Activated naive CD8-positive, alpha-beta T cell treated with anti-CD3 and anti-CD28 coated beads, Interleukin-2, amount 50 U/mL, for 24 hours (primary cell): ENCODE measurements at regions not wholly inside any gene's neighbourhood (a gene's known extent, or its start where the extent isn't known, plus 50 kb on each side); places are given as distances from the start of the nearest gene placed in this dataset.
A peak's percentile ranks its signal among the peaks of the same experiment; 100 is the strongest.
"Not testable (repeated sequence)": the region's sequence is repeated elsewhere in the genome, so short reads cannot be mapped to it uniquely, and the experiment has no call there.

Source experiments
- ATAC-seq: fragments of 150-1000 bp; cut with Tn5 transposase; one replicate; pipeline ENCODE4 v1.10.0; 2021
- DNase-seq: peaks from one replicate; pipeline ENCODE4 v3.0.0; 2021
- H3K27ac Mint-ChIP-seq: one replicate; pipeline ENCODE4 v1.8.0; 2021; ENCODE audit warnings: mild to moderate bottlenecking, mixed read lengths
- H3K27me3 Mint-ChIP-seq: one replicate; pipeline ENCODE4 v1.8.0; 2021; ENCODE audit warnings: mixed read lengths
- H3K36me3 Mint-ChIP-seq: one replicate; pipeline ENCODE4 v1.8.0; 2021; ENCODE audit warnings: low read depth, mixed read lengths
- H3K4me1 Mint-ChIP-seq: one replicate; pipeline ENCODE4 v1.8.0; 2021; ENCODE audit warnings: mixed read lengths
- H3K4me3 Mint-ChIP-seq: one replicate; pipeline ENCODE4 v1.8.0; 2021; ENCODE audit warnings: mild to moderate bottlenecking, moderate library complexity, mixed read lengths
- H3K9me3 Mint-ChIP-seq: one replicate; pipeline ENCODE4 v1.8.0; 2021; ENCODE audit warnings: mixed read lengths

DNA sequence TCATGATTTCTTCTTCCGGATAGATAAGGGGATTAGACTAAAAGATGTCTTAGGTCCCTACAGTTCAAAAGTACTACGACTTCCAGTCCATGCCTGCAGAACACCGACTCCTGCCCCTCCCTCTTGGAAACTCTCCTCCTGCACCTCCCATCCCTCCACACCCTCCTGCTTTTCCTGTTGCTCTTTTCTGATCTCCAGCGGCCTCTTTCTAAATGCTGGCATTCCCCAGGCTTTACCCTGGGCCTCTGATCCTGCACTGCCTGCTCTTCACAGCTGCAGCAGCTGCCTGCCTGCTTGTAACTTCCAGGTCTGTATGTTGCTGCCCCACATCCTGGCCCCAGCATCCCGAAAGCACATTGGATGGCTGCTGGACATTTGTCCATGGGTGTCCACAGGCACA is 154.2 kb downstream of the KCNJ12 start:
- ATAC-seq (no peak), DNase-seq (no peak)
- Mint-ChIP-seq H3K27me3 (no peaks in the 10 kb centered on the region), H3K9me3 (no peaks in the 10 kb centered on the region), H3K27ac (no peak overlapping the region), H3K4me3 (no peak overlapping the region), H3K36me3 (peaks cover 18% of the 10 kb centered on the region), H3K4me1 (peaks cover 17% of the 10 kb centered on the region)

DNA sequence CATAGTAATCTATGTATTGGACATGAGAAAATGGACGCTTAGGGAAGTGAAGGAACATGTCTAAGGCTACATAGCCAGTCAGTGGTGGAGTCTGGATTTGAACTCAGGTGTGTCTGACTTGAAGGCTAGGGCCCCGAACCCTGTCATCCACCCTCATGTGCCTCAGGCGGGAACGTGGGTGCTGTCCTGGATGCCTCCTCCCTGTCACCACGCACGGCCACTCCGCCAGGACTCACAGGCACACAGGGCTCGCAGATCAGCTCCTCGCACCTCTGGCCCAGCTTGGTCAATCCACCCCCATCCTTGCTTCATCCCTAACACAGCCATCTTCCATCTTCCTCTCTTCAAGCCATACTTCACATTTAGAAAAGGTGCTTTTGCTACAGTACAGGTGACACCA is 154.7 kb downstream of the KCNJ12 start:
- H3K36me3 Mint-ChIP-seq = peaks cover 22% of the 10 kb centered on the region
- H3K4me3 Mint-ChIP-seq = no peak overlapping the region
- no peak for ATAC-seq
- H3K27me3 Mint-ChIP-seq = no peaks in the 10 kb centered on the region
- no peak for DNase-seq
- no peak overlapping the region for H3K27ac Mint-ChIP-seq
- peaks cover 17% of the 10 kb centered on the region for H3K4me1 Mint-ChIP-seq
- no peaks in the 10 kb centered on the region for H3K9me3 Mint-ChIP-seq

DNA sequence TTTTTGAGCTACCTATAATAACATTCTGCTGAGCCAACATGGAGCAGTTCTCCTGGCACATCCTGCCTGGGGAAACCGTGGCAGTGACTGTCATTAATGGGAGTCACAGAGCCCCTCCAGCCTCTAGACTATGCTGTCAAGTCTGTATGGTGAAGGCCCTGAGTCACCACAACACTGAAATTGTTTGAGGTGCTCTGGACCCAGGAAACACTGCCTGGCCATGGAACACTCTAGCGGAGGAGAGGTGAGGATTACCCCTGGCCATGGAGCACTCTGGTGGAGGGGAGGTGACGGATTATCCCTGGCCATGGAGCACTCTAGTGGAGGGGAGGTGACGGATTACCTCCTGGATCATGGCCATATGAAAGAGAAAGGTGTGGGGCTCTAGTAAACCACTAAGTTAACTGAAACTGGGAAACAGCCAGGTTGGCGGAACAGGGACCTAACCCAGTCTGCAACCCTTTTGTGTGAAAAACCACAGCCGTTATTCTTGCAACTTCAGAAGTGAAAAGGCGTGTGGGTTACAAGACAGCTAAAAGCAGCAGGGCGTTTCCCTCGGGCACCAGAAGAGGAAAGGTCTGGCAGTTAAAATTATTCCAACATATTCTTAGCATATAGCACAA is 156.7 kb downstream of the KCNJ12 start:
- H3K4me1 Mint-ChIP-seq = peaks cover 17% of the 10 kb centered on the region
- no peaks in the 10 kb centered on the region for H3K27me3 Mint-ChIP-seq
- ATAC-seq (peak; percentile 43), DNase-seq (no peak)
- peaks cover 40% of the 10 kb centered on the region for H3K36me3 Mint-ChIP-seq
- no peak overlapping the region for H3K4me3 Mint-ChIP-seq
- peaks cover 11% of the 10 kb centered on the region for H3K9me3 Mint-ChIP-seq
- no peak overlapping the region for H3K27ac Mint-ChIP-seq

DNA sequence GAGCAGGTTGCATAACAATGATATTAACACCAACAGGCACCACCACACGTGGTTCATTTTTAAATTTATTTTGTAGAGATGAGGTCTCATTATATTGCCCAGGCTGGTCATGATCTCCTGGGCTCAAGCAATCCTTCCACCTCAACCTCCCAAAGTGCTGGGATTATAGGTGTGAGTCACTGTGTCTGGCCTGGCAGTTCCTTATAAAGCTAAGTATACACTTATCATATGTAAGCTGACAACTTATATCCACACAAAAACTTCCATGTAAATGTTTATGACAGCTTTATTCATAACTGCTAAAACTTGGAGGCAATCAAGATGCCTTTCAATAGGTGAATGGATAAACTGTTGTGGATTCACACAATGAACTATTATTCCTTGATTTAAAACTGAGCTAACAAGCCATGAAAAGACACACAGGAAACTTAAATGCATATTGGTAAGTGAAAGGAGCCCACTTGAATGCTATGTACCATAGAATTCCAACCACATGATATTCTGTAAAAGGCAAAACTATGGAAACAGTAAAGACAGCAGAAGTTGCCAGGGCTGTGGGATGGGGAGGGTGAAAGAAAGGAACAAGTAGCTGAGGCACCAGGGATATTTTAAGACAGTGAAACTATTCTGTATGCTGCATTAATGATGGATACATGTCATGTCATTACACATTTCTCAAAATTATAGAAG is 156.5 kb upstream of the KCNJ18 start:
- DNase-seq (no peak), ATAC-seq (no peak)
- H3K36me3 Mint-ChIP-seq = peaks cover 63% of the 10 kb centered on the region
- no peak overlapping the region for H3K27ac Mint-ChIP-seq
- peaks cover 39% of the 10 kb centered on the region for H3K4me1 Mint-ChIP-seq
- peaks cover 11% of the 10 kb centered on the region for H3K9me3 Mint-ChIP-seq
- H3K4me3 Mint-ChIP-seq = no peak overlapping the region
- no peaks in the 10 kb centered on the region for H3K27me3 Mint-ChIP-seq

DNA sequence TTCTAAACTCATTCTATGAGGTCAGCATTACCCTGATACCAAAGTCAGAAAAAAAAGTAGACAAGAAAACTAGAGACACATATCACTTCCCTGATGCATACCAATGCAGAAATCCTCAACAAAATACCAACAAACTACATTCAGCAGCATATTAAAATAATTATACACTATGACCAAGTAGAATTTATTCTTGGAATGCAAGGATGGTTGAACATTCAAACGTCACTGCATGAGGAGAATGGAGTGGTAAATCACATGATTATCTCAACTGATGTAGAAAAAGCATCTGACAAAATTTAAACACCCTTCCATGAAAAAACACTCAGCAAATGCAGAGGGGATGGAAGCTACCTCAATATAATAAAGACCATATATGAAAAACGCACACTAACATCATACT is 155.0 kb upstream of the KCNJ18 start:
- Mint-ChIP-seq H3K36me3 (peaks cover 69% of the 10 kb centered on the region), H3K9me3 (peaks cover 11% of the 10 kb centered on the region), H3K4me1 (peaks cover 39% of the 10 kb centered on the region), H3K27ac (no peak overlapping the region), H3K4me3 (no peak overlapping the region), H3K27me3 (no peaks in the 10 kb centered on the region)
- no peak for ATAC-seq
- DNase-seq = no peak

DNA sequence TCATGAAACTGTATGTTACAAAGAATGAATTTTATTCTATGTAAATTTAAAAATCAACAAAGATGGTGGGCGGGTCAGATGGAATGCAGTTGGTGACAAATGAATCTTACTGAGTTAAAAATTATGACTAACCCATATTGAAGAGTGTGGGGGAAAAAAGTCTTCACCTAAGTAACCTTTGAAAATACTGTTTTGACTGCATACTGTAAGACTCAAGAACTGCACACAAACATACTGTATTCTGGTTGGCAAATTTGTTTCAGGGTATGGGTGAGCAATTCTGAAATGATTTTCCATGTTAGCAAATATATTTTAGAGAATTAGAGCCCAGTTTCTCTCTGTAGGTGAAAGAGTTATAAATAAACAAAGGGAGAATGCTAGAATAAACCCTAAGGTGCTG is 153.7 kb upstream of the KCNJ18 start:
- H3K27ac Mint-ChIP-seq = peak overlapping the region; percentile 44
- no peaks in the 10 kb centered on the region for H3K27me3 Mint-ChIP-seq
- H3K4me1 Mint-ChIP-seq = peaks cover 27% of the 10 kb centered on the region
- ATAC-seq (peak; percentile 89), DNase-seq (no peak)
- peaks cover 11% of the 10 kb centered on the region for H3K9me3 Mint-ChIP-seq
- H3K4me3 Mint-ChIP-seq = no peak overlapping the region
- peaks cover 70% of the 10 kb centered on the region for H3K36me3 Mint-ChIP-seq

DNA sequence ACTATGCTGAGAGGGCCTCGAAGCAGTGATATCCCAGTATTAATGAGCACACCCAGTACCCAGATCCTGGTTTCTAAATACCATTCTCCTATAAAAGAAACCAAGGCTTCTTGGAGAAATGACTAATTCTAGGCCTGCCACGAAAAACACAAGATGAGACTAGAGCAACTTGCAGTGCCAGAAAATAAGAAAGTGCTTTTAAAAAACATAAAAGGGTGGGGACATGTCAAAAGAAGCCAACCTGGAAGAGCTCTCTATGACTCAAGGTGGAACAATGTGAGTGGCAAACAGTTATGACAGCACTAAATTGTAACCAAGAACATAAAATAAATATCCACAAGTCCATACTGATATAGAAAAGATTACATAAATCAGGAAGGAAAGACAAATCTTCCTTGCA is 153.2 kb upstream of the KCNJ18 start:
- DNase-seq = no peak
- peak; percentile 38 for ATAC-seq
- peaks cover 22% of the 10 kb centered on the region for H3K4me1 Mint-ChIP-seq
- peaks cover 67% of the 10 kb centered on the region for H3K36me3 Mint-ChIP-seq
- H3K4me3 Mint-ChIP-seq = no peak overlapping the region
- peaks cover 11% of the 10 kb centered on the region for H3K9me3 Mint-ChIP-seq
- H3K27me3 Mint-ChIP-seq = no peaks in the 10 kb centered on the region
- H3K27ac Mint-ChIP-seq = peak overlapping the region; percentile 44

DNA sequence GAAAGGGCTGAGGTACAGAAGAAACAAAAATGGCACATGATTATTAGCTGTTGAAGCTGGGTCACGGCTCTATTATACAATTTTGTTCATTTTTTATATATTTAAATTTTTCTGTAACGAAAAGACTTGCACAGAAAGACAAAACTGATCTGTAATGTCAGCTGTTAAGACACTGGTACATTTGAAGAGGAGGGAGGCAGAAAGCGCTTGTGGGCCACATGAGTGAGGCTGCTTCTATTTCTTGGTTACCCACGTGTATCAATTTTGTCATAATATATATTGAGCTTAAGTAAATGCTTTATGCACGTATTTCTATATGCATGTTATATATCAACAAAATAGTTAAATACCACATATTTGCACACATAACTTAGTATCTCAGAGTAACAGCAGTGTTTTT is 151.8 kb upstream of the KCNJ18 start:
- H3K4me3 Mint-ChIP-seq = no peak overlapping the region
- peaks cover 65% of the 10 kb centered on the region for H3K36me3 Mint-ChIP-seq

DNA sequence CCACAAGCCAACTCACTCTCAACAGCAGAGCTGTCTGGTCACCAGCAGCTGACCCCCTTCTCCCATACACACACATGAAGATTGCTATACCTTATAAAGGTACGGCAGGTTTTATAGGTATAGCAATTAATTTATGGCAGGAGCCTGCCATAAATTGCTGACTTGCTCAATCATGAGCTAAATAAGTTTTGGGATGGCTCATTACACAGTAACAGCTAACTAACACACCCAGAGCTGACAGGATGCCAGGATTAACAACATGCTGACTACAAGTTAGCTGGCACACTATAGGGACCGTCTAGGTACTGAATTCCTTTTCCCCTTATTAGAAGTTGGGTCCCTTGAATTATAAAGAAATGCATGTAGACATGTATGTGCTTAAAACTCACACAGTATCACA is 150.3 kb upstream of the KCNJ18 start:
- DNase-seq (no peak), ATAC-seq (no peak)
- Mint-ChIP-seq H3K27ac (no peak overlapping the region), H3K4me3 (no peak overlapping the region), H3K9me3 (peaks cover 6% of the 10 kb centered on the region), H3K36me3 (peaks cover 57% of the 10 kb centered on the region), H3K27me3 (no peaks in the 10 kb centered on the region), H3K4me1 (peaks cover 25% of the 10 kb centered on the region)

More for the DNA sequence above, 151.8 kb upstream of the KCNJ18 start:
- Mint-ChIP-seq H3K27me3 (no peaks in the 10 kb centered on the region), H3K27ac (no peak overlapping the region), H3K9me3 (peaks cover 11% of the 10 kb centered on the region), H3K4me1 (peaks cover 22% of the 10 kb centered on the region)
- DNase-seq (no peak), ATAC-seq (no peak)

DNA sequence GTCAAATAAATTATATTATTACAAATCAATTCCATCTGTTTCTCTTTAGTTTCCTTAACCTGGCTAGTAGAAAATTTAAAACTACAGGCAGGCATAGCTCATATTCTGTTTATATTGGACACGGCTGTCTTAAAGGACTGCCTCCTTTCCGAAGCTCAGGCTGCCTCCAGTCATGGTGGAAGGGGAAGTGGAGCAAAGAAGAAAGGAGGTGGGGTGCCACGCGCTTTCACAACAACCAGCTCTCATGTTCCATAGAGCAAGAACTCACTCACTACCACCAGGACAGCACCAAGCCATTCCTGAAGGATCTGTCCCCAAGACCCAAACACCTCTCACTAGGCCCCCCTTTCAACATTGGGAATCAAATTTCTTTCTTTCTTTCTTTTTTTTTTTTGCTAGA is 149.3 kb upstream of the KCNJ18 start:
- peaks cover 30% of the 10 kb centered on the region for H3K4me1 Mint-ChIP-seq
- no peaks in the 10 kb centered on the region for H3K27me3 Mint-ChIP-seq
- no peak overlapping the region for H3K27ac Mint-ChIP-seq
- ATAC-seq (no peak), DNase-seq (no peak)
- no peak overlapping the region for H3K4me3 Mint-ChIP-seq
- H3K36me3 Mint-ChIP-seq = peaks cover 50% of the 10 kb centered on the region
- H3K9me3 Mint-ChIP-seq = no peaks in the 10 kb centered on the region

DNA sequence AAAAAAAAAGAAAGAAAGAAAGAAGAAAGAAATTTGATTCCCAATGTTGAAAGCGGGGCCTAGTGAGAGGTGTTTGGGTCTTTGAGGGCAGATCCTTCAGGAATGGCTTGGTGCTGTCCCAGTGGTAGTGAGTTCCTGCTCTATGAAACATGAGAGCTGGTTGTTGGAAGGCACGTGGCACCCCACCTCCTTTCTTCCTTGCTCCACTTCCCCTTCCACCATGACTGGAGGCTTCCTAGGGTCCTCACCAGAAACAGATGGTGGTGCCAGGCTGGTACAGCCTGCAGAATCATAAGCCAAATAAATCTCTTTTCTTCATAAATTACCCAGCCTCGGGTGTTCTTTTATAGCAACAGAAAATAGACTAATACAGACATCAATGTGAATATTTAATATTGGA is 147.3 kb upstream of the KCNJ18 start:
- H3K4me1 Mint-ChIP-seq = peaks cover 31% of the 10 kb centered on the region
- peaks cover 52% of the 10 kb centered on the region for H3K36me3 Mint-ChIP-seq
- H3K27me3 Mint-ChIP-seq = no peaks in the 10 kb centered on the region
- no peak overlapping the region for H3K27ac Mint-ChIP-seq
- no peak for ATAC-seq
- no peaks in the 10 kb centered on the region for H3K9me3 Mint-ChIP-seq
- no peak for DNase-seq
- no peak overlapping the region for H3K4me3 Mint-ChIP-seq

DNA sequence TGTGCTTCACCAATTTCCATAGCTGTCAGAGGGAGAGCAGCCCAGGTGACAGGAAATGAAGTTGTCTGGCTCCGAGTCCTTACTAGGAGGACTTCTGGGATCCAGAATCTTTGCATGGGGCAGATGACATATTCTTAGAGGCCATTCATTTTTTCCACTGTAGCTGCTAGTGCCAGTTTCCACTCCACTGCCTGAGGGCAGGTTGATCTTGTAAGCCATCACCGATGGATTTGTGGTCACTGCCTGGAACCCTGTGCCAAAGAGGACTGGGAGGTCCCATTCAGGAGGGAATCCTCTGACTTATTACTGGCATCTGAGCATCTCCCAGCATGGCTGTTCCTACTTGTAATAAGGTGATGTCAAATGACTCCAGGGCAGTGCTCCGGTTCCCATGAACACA is 144.1 kb upstream of the KCNJ18 start:
- Mint-ChIP-seq H3K4me3 (peak overlapping the region; percentile 77), H3K36me3 (peaks cover 41% of the 10 kb centered on the region), H3K4me1 (peaks cover 37% of the 10 kb centered on the region), H3K27ac (peak overlapping the region; percentile 35), H3K27me3 (peaks cover 6% of the 10 kb centered on the region), H3K9me3 (no peaks in the 10 kb centered on the region)
- ATAC-seq = no peak
- DNase-seq = no peak

DNA sequence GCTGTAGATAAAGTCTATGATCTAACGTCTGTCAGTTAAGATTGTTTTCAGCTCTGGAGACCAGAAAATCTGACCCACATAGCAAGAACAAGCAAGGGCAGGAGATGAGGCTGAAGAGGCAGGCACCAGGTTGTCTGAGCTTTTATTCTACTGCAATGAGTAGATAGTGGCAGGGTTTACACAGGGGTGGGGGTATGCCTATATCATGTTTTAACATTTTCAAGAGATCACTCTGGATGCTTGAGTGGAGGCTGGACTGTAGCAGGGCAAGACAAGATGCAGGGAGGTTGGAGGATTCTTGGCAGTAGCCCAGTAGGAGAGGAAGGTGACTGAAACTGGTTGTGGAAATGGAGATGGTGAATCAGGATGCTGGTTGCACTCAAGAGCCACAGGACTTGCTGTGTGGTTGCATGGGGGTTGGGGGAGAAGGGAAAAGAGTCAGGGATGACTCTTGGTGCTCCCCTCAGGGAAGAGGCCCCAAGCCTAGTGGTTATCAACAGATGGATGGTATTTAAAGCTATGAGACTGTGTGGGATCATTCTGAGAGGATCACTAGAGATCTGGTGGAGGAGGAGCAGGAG is 143.1 kb upstream of the KCNJ18 start:
- ATAC-seq = peak; percentile 50
- H3K4me1 Mint-ChIP-seq = peaks cover 37% of the 10 kb centered on the region
- peaks cover 40% of the 10 kb centered on the region for H3K36me3 Mint-ChIP-seq
- peak; percentile 50 for DNase-seq
- H3K27me3 Mint-ChIP-seq = peaks cover 13% of the 10 kb centered on the region
- peak overlapping the region; percentile 83 for H3K27ac Mint-ChIP-seq
- peaks cover 4% of the 10 kb centered on the region for H3K9me3 Mint-ChIP-seq
- H3K4me3 Mint-ChIP-seq = peak overlapping the region; percentile 77

DNA sequence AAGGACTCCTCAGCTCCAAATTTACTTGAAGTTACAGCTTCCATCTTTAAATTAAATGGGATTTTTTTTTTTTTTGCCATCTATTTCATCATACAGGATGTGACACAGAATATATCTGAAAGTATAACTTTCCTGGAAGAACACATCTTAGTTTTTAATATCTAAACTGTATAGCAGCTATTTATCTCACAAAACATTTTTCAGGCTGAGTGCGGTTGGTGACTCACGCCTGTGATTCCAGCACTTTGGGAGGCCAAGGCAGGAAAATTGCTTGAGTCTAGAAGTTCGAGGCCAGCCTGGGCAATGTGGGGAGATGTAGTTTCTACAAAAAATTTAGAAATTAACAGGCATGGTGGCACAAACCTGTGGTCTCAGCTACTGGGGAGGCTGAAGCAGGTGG is 142.3 kb upstream of the KCNJ18 start:
- peak overlapping the region; percentile 83 for H3K27ac Mint-ChIP-seq
- ATAC-seq, H3K9me3 Mint-ChIP-seq: not testable (repeated sequence)
- peaks cover 35% of the 10 kb centered on the region for H3K36me3 Mint-ChIP-seq
- H3K4me3 Mint-ChIP-seq = peak overlapping the region; percentile 77
- DNase-seq = peak; percentile 19
- H3K4me1 Mint-ChIP-seq = peaks cover 37% of the 10 kb centered on the region
- H3K27me3 Mint-ChIP-seq = peaks cover 18% of the 10 kb centered on the region
